PC-9 (cell line): ENCODE measurements at regions not wholly inside any gene's neighbourhood (a gene's known extent, or its start where the extent isn't known, plus 50 kb on each side); places are given as distances from the start of the nearest gene placed in this dataset.
"Not testable (repeated sequence)": the region's sequence is repeated elsewhere in the genome, so short reads cannot be mapped to it uniquely, and the experiment has no call there.

Source experiments
- EZH2 ChIP-seq: fragments of 200-600 bp; sonication (generic); IDR thresholded peaks from 2 replicates; pipeline ENCODE4 v1.8.0; 2017; ENCODE audit warnings: antibody characterized with exemption, low read depth
- TF ChIP-seq, protein P1 (sequence below): fragments of 200-600 bp; sonication (generic); conservative IDR thresholded peaks from 2 replicates; pipeline ENCODE4 v1.6.1; 2017; ENCODE audit warnings: mixed run types, antibody characterized with exemption, mild to moderate bottlenecking, moderate library complexity

GRCh38 chr20:60790339-60790738, 461.7 kb upstream of the CDH4 start:
- not testable (repeated sequence) for TF ChIP-seq EZH2
- TF ChIP-seq, protein P1, sequence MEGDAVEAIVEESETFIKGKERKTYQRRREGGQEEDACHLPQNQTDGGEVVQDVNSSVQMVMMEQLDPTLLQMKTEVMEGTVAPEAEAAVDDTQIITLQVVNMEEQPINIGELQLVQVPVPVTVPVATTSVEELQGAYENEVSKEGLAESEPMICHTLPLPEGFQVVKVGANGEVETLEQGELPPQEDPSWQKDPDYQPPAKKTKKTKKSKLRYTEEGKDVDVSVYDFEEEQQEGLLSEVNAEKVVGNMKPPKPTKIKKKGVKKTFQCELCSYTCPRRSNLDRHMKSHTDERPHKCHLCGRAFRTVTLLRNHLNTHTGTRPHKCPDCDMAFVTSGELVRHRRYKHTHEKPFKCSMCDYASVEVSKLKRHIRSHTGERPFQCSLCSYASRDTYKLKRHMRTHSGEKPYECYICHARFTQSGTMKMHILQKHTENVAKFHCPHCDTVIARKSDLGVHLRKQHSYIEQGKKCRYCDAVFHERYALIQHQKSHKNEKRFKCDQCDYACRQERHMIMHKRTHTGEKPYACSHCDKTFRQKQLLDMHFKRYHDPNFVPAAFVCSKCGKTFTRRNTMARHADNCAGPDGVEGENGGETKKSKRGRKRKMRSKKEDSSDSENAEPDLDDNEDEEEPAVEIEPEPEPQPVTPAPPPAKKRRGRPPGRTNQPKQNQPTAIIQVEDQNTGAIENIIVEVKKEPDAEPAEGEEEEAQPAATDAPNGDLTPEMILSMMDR: not testable (repeated sequence)
